ENCODE measurements at regions not wholly inside any gene's neighbourhood (a gene's known extent, or its start where the extent isn't known, plus 50 kb on each side); places are given as distances from the start of the nearest gene placed in this dataset.

- no peak for TF ChIP-seq CTCF (IDR thresholded peaks at IDR 0.05)
- TF ChIP-seq POLR2A (IDR thresholded peaks at IDR 0.05) = no peak
- WGBS, 2 donors = 66 to 87% methylated on average over 10 to 19 of the region's 19 CpGs
- intact Hi-C loops (cut with DNase I; ENCODE audit: low total_unique reads) = no loop called here
- H3K4me3 ChIP-seq (ENCODE audit: low read depth, poor library complexity, severe bottlenecking) = no peak overlapping the region
- peak in 1 of 2 donors; percentile 74 for DNase-seq (ENCODE audit: low spot score in 2 of 2)
Measured at GRCh38 chr12:131345521-131346436, 365.1 kb upstream of the SFSWAP start.

DNA sequence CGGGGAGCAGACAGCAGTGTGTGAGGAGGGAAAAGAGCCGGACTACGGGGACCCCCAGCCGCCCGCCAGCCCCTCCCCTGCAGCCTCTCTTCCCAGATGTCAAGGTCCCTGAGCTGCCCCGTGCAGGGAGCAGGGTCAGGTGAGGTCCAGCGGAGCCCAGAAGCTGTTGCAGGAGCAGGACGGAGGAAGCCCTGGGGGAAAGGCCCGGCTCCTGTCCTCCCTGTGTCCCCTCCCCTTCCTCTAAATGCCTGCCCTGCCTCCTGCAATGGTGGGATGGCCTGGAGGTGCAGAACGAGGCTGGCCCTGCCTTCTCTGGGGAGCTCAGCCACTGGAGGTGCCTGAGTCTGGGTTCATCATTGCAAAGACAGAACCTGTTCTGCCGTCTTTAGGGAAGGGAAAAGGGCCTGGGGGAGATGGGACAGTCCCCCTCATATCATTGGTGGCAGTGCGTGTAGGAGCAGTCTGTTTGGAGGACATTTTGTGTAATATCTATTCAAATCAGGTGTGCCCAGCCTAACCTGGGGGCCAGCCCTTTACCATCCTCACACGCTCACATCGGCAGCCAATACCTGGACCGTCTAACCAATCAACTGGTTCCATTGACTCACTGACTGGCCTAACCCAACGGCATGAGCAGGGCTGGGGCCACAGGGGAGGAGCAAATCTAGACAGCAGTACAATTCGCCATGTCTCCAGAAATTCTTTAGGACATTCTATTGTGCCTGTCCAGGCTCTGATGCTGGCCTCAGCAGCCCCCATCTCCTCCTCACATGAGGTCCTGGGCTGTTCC lies 364.1 kb upstream of the SFSWAP start:
- no peak overlapping the region for H3K4me3 ChIP-seq (ENCODE audit: low read depth, poor library complexity, severe bottlenecking)
- intact Hi-C loops (cut with DNase I; ENCODE audit: low total_unique reads) = no loop called here
- 50 to 62% methylated on average over 14 to 17 of the region's 17 CpGs for WGBS, 2 donors
- TF ChIP-seq CTCF (IDR thresholded peaks at IDR 0.05) = no peak
- no peak for TF ChIP-seq POLR2A (IDR thresholded peaks at IDR 0.05)
- DNase-seq (ENCODE audit: low spot score in 2 of 2) = peak in 1 of 2 donors; percentile 63

GRCh38 chr12:131347345-131347714 lies 363.6 kb upstream of the SFSWAP start:
- H3K4me3 ChIP-seq (ENCODE audit: low read depth, poor library complexity, severe bottlenecking) = no peak overlapping the region
- peak in 1 of 2 donors; percentile 39 for DNase-seq (ENCODE audit: low spot score in 2 of 2)

DNA sequence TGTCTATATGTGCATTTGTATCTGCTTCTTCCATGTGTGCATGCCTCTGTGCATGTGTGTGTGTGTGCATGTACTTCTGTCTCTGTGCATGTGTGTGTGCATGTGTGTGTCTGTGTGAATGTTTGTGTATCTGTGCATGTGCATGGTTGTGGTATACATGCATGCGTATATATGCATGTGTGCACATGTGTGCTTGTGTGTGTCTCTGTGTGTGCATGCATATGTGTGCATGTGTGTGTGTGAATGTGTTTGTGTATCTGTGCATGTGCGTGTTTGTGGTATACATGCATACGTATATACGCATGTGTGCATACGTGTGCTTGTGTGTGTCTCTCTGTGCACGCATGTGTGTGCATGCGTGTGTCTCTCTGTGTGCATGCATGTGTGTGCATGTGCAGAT lies 363.2 kb upstream of the SFSWAP start:
- no peak for TF ChIP-seq CTCF (IDR thresholded peaks at IDR 0.05)
- intact Hi-C loops (cut with DNase I; ENCODE audit: low total_unique reads) = no loop called here
- DNase-seq (ENCODE audit: low spot score in 2 of 2) = peak in 1 of 2 donors; percentile 29
- no peak overlapping the region for H3K4me3 ChIP-seq (ENCODE audit: low read depth, poor library complexity, severe bottlenecking)
- 92 to 96% methylated on average over 7 of the region's 7 CpGs for WGBS, 2 donors

More at GRCh38 chr12:131347345-131347714, 363.6 kb upstream of the SFSWAP start:
- TF ChIP-seq CTCF (IDR thresholded peaks at IDR 0.05) = no peak
- no peak for TF ChIP-seq POLR2A (IDR thresholded peaks at IDR 0.05)
- 73% methylated on average over 11 of the region's 11 CpGs for WGBS, 2 donors
- intact Hi-C loops (cut with DNase I; ENCODE audit: low total_unique reads) = no loop called here

DNA sequence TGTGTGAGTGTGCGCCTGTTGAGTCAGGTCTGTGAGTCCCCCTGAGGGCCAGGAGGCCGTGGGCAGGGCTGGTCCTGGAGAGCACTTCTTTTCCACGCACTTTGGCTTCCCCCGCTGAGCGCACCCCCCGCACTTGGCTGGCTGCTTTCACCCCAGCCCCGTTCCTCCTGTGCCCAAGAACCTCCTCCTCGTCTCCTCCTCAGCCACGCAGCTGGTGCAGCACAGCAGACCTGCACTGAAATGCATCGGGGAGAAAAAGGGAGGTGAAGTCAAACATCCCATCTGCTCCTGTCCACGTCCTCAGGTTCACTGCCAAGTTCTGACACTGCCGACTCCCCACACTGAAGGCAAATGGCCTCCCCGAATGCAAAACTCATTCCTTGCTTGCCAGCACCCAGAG lies 362.7 kb upstream of the SFSWAP start:
- peak in 1 of 2 donors; percentile 52 for DNase-seq (ENCODE audit: low spot score in 2 of 2)
- TF ChIP-seq POLR2A (IDR thresholded peaks at IDR 0.05) = no peak
- TF ChIP-seq CTCF (IDR thresholded peaks at IDR 0.05) = no peak
- WGBS, 2 donors = 20 to 26% methylated on average over 13 of the region's 13 CpGs
- no peak overlapping the region for H3K4me3 ChIP-seq (ENCODE audit: low read depth, poor library complexity, severe bottlenecking)
- intact Hi-C loops (cut with DNase I; ENCODE audit: low total_unique reads) = no loop called here

Measured in lower leg skin (tissue), 4 donors.